ENCODE measurements at regions not wholly inside any gene's neighbourhood (a gene's known extent, or its start where the extent isn't known, plus 50 kb on each side); places are given as distances from the start of the nearest gene placed in this dataset.

GRCh38 chr5:18566671-18567070 is 932.4 kb downstream of the TAF11L14 start:
- no peak overlapping the region for H3K4me3 ChIP-seq (ENCODE audit: low read depth, low read length)
- TF ChIP-seq ZNF155 (tag by site-specific recombination; IDR thresholded peaks at IDR 0.05), result no peak
- TF ChIP-seq ZNF530 (tag by site-specific recombination; IDR thresholded peaks at IDR 0.05; ENCODE audit: low read depth), result no peak
- no peak for TF ChIP-seq ZNF518A (tag by site-specific recombination; conservative IDR thresholded peaks at IDR 0.05; ENCODE audit: low read depth)
- TF ChIP-seq GFI1B (tag by site-specific recombination; IDR thresholded peaks at IDR 0.05), result no peak
- TF ChIP-seq ZNF398 (tag by site-specific recombination; IDR thresholded peaks at IDR 0.05), result no peak
- no peak for TF ChIP-seq MZF1 (tag by site-specific recombination; IDR thresholded peaks at IDR 0.05; ENCODE audit: borderline replicate concordance)
- no peak for TF ChIP-seq ZNF623 (tag by site-specific recombination; IDR thresholded peaks at IDR 0.05)
- no peak for TF ChIP-seq ZNF501 (tag by site-specific recombination; IDR thresholded peaks at IDR 0.05)
- TF ChIP-seq ZNF549 (tag by site-specific recombination; IDR thresholded peaks at IDR 0.05), result no peak
- no peak for TF ChIP-seq ZNF48 (tag by site-specific recombination; IDR thresholded peaks at IDR 0.05)
- no peak for TF ChIP-seq ZNF555 (tag by site-specific recombination; conservative IDR thresholded peaks at IDR 0.05)
- TF ChIP-seq ZBTB48 (tag by site-specific recombination; IDR thresholded peaks at IDR 0.05), result no peak
- no peak for TF ChIP-seq OVOL3 (tag by site-specific recombination; IDR thresholded peaks at IDR 0.05)
- TF ChIP-seq ZNF621 (tag by site-specific recombination; IDR thresholded peaks at IDR 0.05), result no peak
- TF ChIP-seq ZNF132 (tag by site-specific recombination; IDR thresholded peaks at IDR 0.05; ENCODE audit: borderline replicate concordance), result no peak
- TF ChIP-seq ELK4 (IDR thresholded peaks at IDR 0.05; ENCODE audit: borderline replicate concordance, low read depth, low read length), result no peak
- TF ChIP-seq RBAK (tag by site-specific recombination; IDR thresholded peaks at IDR 0.05), result no peak
- H3K4me1 ChIP-seq (ENCODE audit: control insufficient read depth, insufficient read depth, low read length), result no peaks in the 10 kb centered on the region
- H3K27ac ChIP-seq (ENCODE audit: extremely low read depth, low read depth, low read length), result no peak overlapping the region
- no peaks in the 10 kb centered on the region for H3K9me3 ChIP-seq (ENCODE audit: control insufficient read depth, insufficient read depth, low read depth, low read length)
- ChIA-PET POLR2A (no interaction called here), CTCF (no interaction called here)
- H3K36me3 ChIP-seq (ENCODE audit: control insufficient read depth in 2 of 2, insufficient read depth in 1 of 2, low read length in 2 of 2), result no peaks in the 10 kb centered on the region

- ChIA-PET CTCF (interaction anchor here (0.6 to 0.7 kb wide), 2 partner anchors 110 to 430 kb away, joined by 3 to 5 read pairs; no protein-coding TSS in a partner anchor), POLR2A (no interaction called here)
- TF ChIP-seq ZNF174 (tag by site-specific recombination; IDR thresholded peaks at IDR 0.05), result no peak
- TF ChIP-seq ZNF843 (tag by site-specific recombination; IDR thresholded peaks at IDR 0.05), result no peak
- no peak for TF ChIP-seq ZNF513 (tag by site-specific recombination; IDR thresholded peaks at IDR 0.05)
- no peak for TF ChIP-seq ZBTB44 (tag by site-specific recombination; IDR thresholded peaks at IDR 0.05)
- no peak for TF ChIP-seq CTCF (tag by site-specific recombination; IDR thresholded peaks at IDR 0.05)
- no peak for TF ChIP-seq ZNF19 (tag by site-specific recombination; IDR thresholded peaks at IDR 0.05; ENCODE audit: low read depth)
- TF ChIP-seq ZNF658 (tag by site-specific recombination; IDR thresholded peaks at IDR 0.05), result no peak
- H3K4me1 ChIP-seq (ENCODE audit: control insufficient read depth, insufficient read depth, low read length), result no peaks in the 10 kb centered on the region
- H3K36me3 ChIP-seq (ENCODE audit: control insufficient read depth in 2 of 2, insufficient read depth in 1 of 2, low read length in 2 of 2), result no peaks in the 10 kb centered on the region
- no peak overlapping the region for H3K4me3 ChIP-seq (ENCODE audit: low read depth, low read length)
- no peak overlapping the region for H3K27ac ChIP-seq (ENCODE audit: extremely low read depth, low read depth, low read length)
- H3K9me3 ChIP-seq (ENCODE audit: control insufficient read depth, insufficient read depth, low read depth, low read length), result no peaks in the 10 kb centered on the region
Measured at GRCh38 chr5:18576586-18576985, 942.3 kb downstream of the TAF11L14 start.

All from HEK293 (cell line).